GM20000 (cell line): ENCODE measurements at regions not wholly inside any gene's neighbourhood (a gene's known extent, or its start where the extent isn't known, plus 50 kb on each side); places are given as distances from the start of the nearest gene placed in this dataset.
"Not testable (repeated sequence)": the region's sequence is repeated elsewhere in the genome, so short reads cannot be mapped to it uniquely, and the experiment has no call there.

Experiments
- DNase-seq: peaks from one replicate; pipeline ENCODE4 v3.0.0; 2012; ENCODE audit warnings: low spot score
- CTCF ChIP-seq: IDR thresholded peaks from 2 replicates; pipeline ENCODE4 v1.5.1; 2012; ENCODE audit warnings: mild to moderate bottlenecking, control low read depth; ENCODE audit errors: extremely low read depth, missing control alignments

DNA sequence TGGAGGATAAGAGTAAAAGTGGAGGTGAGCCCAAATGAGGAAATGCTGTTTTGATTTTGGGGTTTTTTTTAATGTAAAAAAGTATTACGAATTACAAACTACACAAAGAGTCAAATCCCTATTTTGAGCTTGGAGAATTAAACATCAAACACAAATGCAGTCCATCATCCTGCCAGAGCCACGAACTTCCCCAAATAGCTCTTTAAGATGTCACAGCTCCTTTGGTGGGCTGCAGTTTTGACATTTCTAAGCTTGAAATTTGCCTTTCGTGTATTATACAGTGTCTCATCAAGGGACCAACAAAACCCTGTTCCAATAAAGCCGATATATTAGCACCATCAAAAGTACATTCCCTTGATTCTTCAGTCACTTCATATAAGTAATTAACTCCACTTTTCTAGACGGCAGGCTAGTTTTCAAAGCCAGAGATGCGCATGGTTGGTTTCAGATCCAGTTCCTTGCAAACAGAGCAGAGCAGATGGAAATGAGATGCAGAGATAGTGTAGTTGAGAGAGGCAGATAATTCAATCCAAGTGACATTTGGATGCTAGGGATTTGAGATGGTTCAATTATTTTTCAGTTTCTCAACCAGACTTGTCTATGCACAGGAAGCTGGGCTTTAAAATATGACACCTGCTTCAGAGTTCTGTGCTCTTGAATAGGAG lies 580.9 kb downstream of the EDEM1 start:
- no peak for DNase-seq

DNA sequence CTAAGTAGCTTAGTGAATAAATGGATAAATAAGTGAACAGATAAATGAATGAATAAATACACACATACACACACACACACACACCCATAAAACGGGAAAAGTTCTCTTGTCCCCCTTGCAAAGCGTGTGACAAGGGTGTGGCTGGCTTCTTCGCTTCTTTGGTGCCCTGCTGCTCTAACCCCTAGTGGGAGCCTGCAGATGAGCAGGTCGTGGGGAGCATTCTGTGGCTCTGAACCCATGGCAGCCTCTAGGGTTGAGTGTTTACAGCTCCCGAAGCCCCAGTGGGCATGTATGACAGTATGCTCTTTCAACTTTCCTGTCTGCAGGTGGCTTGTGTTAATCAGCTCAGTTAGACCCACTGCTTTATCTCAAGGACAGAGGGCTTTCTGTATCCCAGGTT lies 582.3 kb downstream of the EDEM1 start:
- DNase-seq: no peak
- no peak for TF ChIP-seq CTCF

More for the DNA sequence above, 580.9 kb downstream of the EDEM1 start:
- TF ChIP-seq CTCF: no peak

DNA sequence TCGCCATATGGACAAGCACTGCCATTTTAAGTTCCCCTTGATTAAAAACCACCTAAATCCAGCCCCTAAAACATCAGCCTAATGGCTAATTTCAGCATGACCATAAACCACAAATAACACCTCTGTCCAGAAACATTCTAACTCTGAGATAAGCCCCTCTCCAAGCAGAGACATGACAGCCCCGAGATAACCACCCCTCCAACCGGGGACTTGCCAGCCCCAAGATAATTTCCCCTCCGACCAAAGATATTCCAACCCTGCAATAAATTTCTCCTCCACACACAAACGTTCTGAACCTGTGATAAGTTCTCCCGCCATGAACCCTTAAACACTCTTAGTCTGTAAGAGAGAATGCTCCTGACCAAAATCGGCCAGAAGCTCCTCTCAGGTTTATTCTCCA lies 586.8 kb downstream of the EDEM1 start:
- no peak for TF ChIP-seq CTCF
- no peak for DNase-seq

- DNase-seq: not testable (repeated sequence)
Measured at GRCh38 chr3:5775100-5775499, 587.6 kb downstream of the EDEM1 start.

GRCh38 chr3:5784690-5785089 lies 597.2 kb downstream of the EDEM1 start:
- DNase-seq: no peak
- TF ChIP-seq CTCF: no peak

- no peak for TF ChIP-seq CTCF
- DNase-seq: peak; percentile 10
Measured at GRCh38 chr3:5787861-5788488, 600.5 kb downstream of the EDEM1 start.

DNA sequence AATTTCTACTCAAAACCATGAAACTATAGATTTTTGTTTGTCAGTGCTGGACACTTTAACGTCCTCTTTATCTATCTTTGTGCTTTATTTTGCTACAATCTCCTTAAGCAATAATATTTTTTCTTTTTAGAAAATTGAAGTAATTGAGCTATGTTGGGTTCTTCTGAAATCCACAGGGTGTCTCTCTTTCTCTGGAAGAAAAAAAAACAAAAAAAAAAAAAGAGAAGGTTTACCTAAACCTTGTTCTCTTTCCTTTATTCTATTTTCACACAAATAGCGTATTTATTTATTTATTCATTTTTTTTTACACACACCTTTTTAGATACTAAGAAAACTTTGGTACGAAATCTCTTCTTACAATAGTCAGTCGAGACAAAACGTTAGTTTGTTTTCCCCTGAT lies 601.0 kb downstream of the EDEM1 start:
- TF ChIP-seq CTCF: no peak

GRCh38 chr3:5791558-5791957 lies 604.1 kb downstream of the EDEM1 start:
- DNase-seq: no peak
- TF ChIP-seq CTCF: no peak

More for the DNA sequence above, 601.0 kb downstream of the EDEM1 start:
- DNase-seq: no peak
